CD4-positive, alpha-beta memory T cell (primary cell): ENCODE measurements at regions not wholly inside any gene's neighbourhood (a gene's known extent, or its start where the extent isn't known, plus 50 kb on each side); places are given as distances from the start of the nearest gene placed in this dataset.

Experiments
- CTCF ChIA-PET: fragments of 350-600 bp; sonication (Branson Sonifier 250); formaldehyde crosslinking; loops from one replicate; lab custom pipeline; 2021; ENCODE audit warnings: inconsistent platforms; ENCODE audit not compliant: partially characterized antibody; lab: Charles Lee
- POLR2A ChIA-PET: fragments of 350-600 bp; sonication (Branson Sonifier 250); formaldehyde crosslinking; loops from one replicate; lab custom pipeline; 2021; ENCODE audit not compliant: partially characterized antibody; lab: Charles Lee
- DNase-seq, 5 donors: peaks; one replicate each; pipeline versions ENCODE4 v3.0.0 to v3.0.0-alpha.2; 2020 to 2022; ENCODE audit warnings: mixed read lengths in 1 of 5
- H3K27ac ChIP-seq: one replicate; pipeline ENCODE4 v1.7.0; 2013; ENCODE audit warnings: low read depth, low read length
- H3K27me3 ChIP-seq: 2 replicates; pipeline ENCODE4 v1.7.0; 2013; ENCODE audit warnings: mild to moderate bottlenecking, low read length, moderate library complexity; ENCODE audit not compliant: insufficient read depth
- H3K36me3 ChIP-seq: 2 replicates; pipeline ENCODE4 v1.7.0; 2013; ENCODE audit warnings: mild to moderate bottlenecking, low read length, moderate library complexity; ENCODE audit not compliant: insufficient read depth
- H3K4me1 ChIP-seq: 2 replicates; pipeline ENCODE4 v1.7.0; 2013; ENCODE audit warnings: mild to moderate bottlenecking, low read length, moderate library complexity; ENCODE audit not compliant: insufficient read depth
- H3K4me3 ChIP-seq, 2 donors: one replicate each; pipeline ENCODE4 v1.7.0; 2013; ENCODE audit warnings: low read length in 2 of 2, mild to moderate bottlenecking in 1 of 2
- H3K9me3 ChIP-seq, 2 donors: one replicate each; pipeline ENCODE4 v1.7.0; 2013; ENCODE audit warnings: low read length in 2 of 2, control low read depth in 1 of 2; ENCODE audit not compliant: control insufficient read depth in 1 of 2
- H3K27ac Mint-ChIP-seq, 7 donors: one replicate each; pipeline ENCODE4 v1.8.0; 2020 to 2021; ENCODE audit warnings: mixed read lengths in 7 of 7, mild to moderate bottlenecking in 6 of 7, inconsistent platforms in 3 of 7, moderate library complexity in 3 of 7
- H3K27me3 Mint-ChIP-seq, 2 donors: one replicate each; pipeline ENCODE4 v1.8.0; 2020 to 2021; ENCODE audit warnings: mixed read lengths in 2 of 2
- H3K36me3 Mint-ChIP-seq, 2 donors: one replicate each; pipeline ENCODE4 v1.8.0; 2020 to 2021; ENCODE audit warnings: mixed read lengths in 2 of 2, inconsistent platforms in 1 of 2, mild to moderate bottlenecking in 1 of 2
- H3K4me1 Mint-ChIP-seq, 4 donors: one replicate each; pipeline ENCODE4 v1.8.0; 2020 to 2021; ENCODE audit warnings: mixed read lengths in 4 of 4, mild to moderate bottlenecking in 1 of 4
- H3K4me3 Mint-ChIP-seq, 8 donors: one replicate each; pipeline ENCODE4 v1.8.0; 2020 to 2021; ENCODE audit warnings: mixed read lengths in 8 of 8, mild to moderate bottlenecking in 7 of 8, moderate library complexity in 6 of 8, inconsistent platforms in 3 of 8
- H3K9me3 Mint-ChIP-seq, 8 donors: one replicate each; pipeline ENCODE4 v1.8.0; 2020 to 2021; ENCODE audit warnings: mixed read lengths in 8 of 8, mild to moderate bottlenecking in 5 of 8, inconsistent platforms in 3 of 8, moderate library complexity in 1 of 8
- intact Hi-C: fragments of 100-400 bp; cut with micrococcal nuclease; formaldehyde crosslinking; loops from one replicate; pipeline ENCODE4 v1.15.1; 2023

- Histone ChIP-seq H3K4me3 (no peak overlapping the region), H3K27ac (no peak overlapping the region), H3K9me3 (no peaks in the 10 kb centered on the region), H3K36me3 (no peaks in the 10 kb centered on the region), H3K27me3 (no peaks in the 10 kb centered on the region), H3K4me1 (no peaks in the 10 kb centered on the region)
- Mint-ChIP-seq H3K27me3 (no peaks in the 10 kb centered on the region), H3K36me3 (no peaks in the 10 kb centered on the region), H3K4me1 (no peaks in the 10 kb centered on the region), H3K4me3 (no peak overlapping the region), H3K9me3 (peaks cover 0 to 4% (median 0%) of the 10 kb centered on the region in 8 donors), H3K27ac (no peak overlapping the region)
- intact Hi-C loops = no loop called here
- POLR2A ChIA-PET = no interaction called here
- no peak for DNase-seq
- CTCF ChIA-PET = no interaction called here
These were observed 92.2 kb upstream of the MITF start for GRCh38 chr3:69647081-69647480.

- ChIA-PET CTCF (no interaction called here), POLR2A (no interaction called here)
- no peaks in the 10 kb centered on the region for H3K4me1 Mint-ChIP-seq
- H3K4me3 Mint-ChIP-seq = no peak overlapping the region
- intact Hi-C loops = no loop called here
- H3K9me3 Mint-ChIP-seq = peaks cover 0 to 4% (median 0%) of the 10 kb centered on the region in 8 donors
- no peaks in the 10 kb centered on the region for H3K27me3 Mint-ChIP-seq
- H3K9me3 ChIP-seq = no peaks in the 10 kb centered on the region
- no peak overlapping the region for H3K27ac Mint-ChIP-seq
- no peak for DNase-seq
- no peak overlapping the region for H3K27ac ChIP-seq
- no peaks in the 10 kb centered on the region for H3K36me3 Mint-ChIP-seq
- H3K27me3 ChIP-seq = no peaks in the 10 kb centered on the region
- H3K4me3 ChIP-seq = no peak overlapping the region
- no peaks in the 10 kb centered on the region for H3K36me3 ChIP-seq
- H3K4me1 ChIP-seq = no peaks in the 10 kb centered on the region
These were observed 92.8 kb upstream of the MITF start for GRCh38 chr3:69646287-69647067.

GRCh38 chr3:69642606-69643005 lies 96.7 kb upstream of the MITF start:
- H3K4me1 Mint-ChIP-seq = no peaks in the 10 kb centered on the region
- H3K9me3 ChIP-seq = no peaks in the 10 kb centered on the region
- H3K36me3 ChIP-seq = no peaks in the 10 kb centered on the region
- no peak overlapping the region for H3K4me3 Mint-ChIP-seq
- no peaks in the 10 kb centered on the region for H3K36me3 Mint-ChIP-seq
- no peak overlapping the region for H3K4me3 ChIP-seq
- H3K27ac Mint-ChIP-seq = no peak overlapping the region
- intact Hi-C loops = no loop called here
- no peaks in the 10 kb centered on the region for H3K27me3 ChIP-seq
- peaks cover 0 to 7% (median 3%) of the 10 kb centered on the region in 8 donors for H3K9me3 Mint-ChIP-seq
- POLR2A ChIA-PET = no interaction called here
- CTCF ChIA-PET = no interaction called here
- no peak overlapping the region for H3K27ac ChIP-seq
- H3K27me3 Mint-ChIP-seq = peaks cover 1 to 4% of the 10 kb centered on the region in 2 donors
- H3K4me1 ChIP-seq = no peaks in the 10 kb centered on the region
- no peak for DNase-seq

GRCh38 chr3:69639851-69640250 lies 99.4 kb upstream of the MITF start:
- ChIA-PET POLR2A (no interaction called here), CTCF (no interaction called here)
- intact Hi-C loops = no loop called here

GRCh38 chr3:69628951-69629350 lies 110.3 kb upstream of the MITF start:
- ChIA-PET CTCF (no interaction called here), POLR2A (no interaction called here)
- DNase-seq = no peak
- Mint-ChIP-seq H3K27me3 (no peaks in the 10 kb centered on the region), H3K27ac (no peak overlapping the region), H3K4me3 (no peak overlapping the region), H3K36me3 (no peaks in the 10 kb centered on the region), H3K4me1 (no peaks in the 10 kb centered on the region), H3K9me3 (peaks cover 4 to 51% (median 17%) of the 10 kb centered on the region in 8 donors)
- Histone ChIP-seq H3K27me3 (no peaks in the 10 kb centered on the region), H3K9me3 (no peaks in the 10 kb centered on the region), H3K27ac (no peak overlapping the region), H3K4me3 (no peak overlapping the region), H3K36me3 (no peaks in the 10 kb centered on the region), H3K4me1 (no peaks in the 10 kb centered on the region)
- intact Hi-C loops = no loop called here

More at GRCh38 chr3:69639851-69640250, 99.4 kb upstream of the MITF start:
- H3K4me1 Mint-ChIP-seq = no peaks in the 10 kb centered on the region
- peaks cover 1 to 4% of the 10 kb centered on the region in 2 donors for H3K27me3 Mint-ChIP-seq
- Histone ChIP-seq H3K9me3 (no peaks in the 10 kb centered on the region), H3K36me3 (no peaks in the 10 kb centered on the region), H3K4me1 (no peaks in the 10 kb centered on the region), H3K27ac (no peak overlapping the region), H3K4me3 (no peak overlapping the region), H3K27me3 (no peaks in the 10 kb centered on the region)
- no peak for DNase-seq
- no peaks in the 10 kb centered on the region for H3K36me3 Mint-ChIP-seq
- H3K4me3 Mint-ChIP-seq = no peak overlapping the region
- peaks cover 0 to 12% (median 4%) of the 10 kb centered on the region in 8 donors for H3K9me3 Mint-ChIP-seq
- H3K27ac Mint-ChIP-seq = no peak overlapping the region

GRCh38 chr3:69613286-69613685 lies 126.0 kb upstream of the MITF start:
- H3K9me3 Mint-ChIP-seq = peaks cover 0 to 12% (median 4%) of the 10 kb centered on the region in 8 donors
- H3K36me3 Mint-ChIP-seq = no peaks in the 10 kb centered on the region
- DNase-seq = no peak
- no peaks in the 10 kb centered on the region for H3K9me3 ChIP-seq
- H3K36me3 ChIP-seq = no peaks in the 10 kb centered on the region
- H3K4me3 Mint-ChIP-seq = no peak overlapping the region
- H3K4me1 ChIP-seq = no peaks in the 10 kb centered on the region
- no peaks in the 10 kb centered on the region for H3K27me3 ChIP-seq
- H3K27me3 Mint-ChIP-seq = peaks cover 0 to 1% of the 10 kb centered on the region in 2 donors
- H3K27ac Mint-ChIP-seq = no peak overlapping the region
- no peaks in the 10 kb centered on the region for H3K4me1 Mint-ChIP-seq
- intact Hi-C loops = no loop called here
- POLR2A ChIA-PET = no interaction called here
- no peak overlapping the region for H3K27ac ChIP-seq
- H3K4me3 ChIP-seq = no peak overlapping the region
- CTCF ChIA-PET = no interaction called here

GRCh38 chr3:69612791-69613190 lies 126.5 kb upstream of the MITF start:
- H3K36me3 Mint-ChIP-seq = no peaks in the 10 kb centered on the region
- ChIA-PET POLR2A (no interaction called here), CTCF (no interaction called here)
- Histone ChIP-seq H3K4me3 (no peak overlapping the region), H3K36me3 (no peaks in the 10 kb centered on the region), H3K9me3 (no peaks in the 10 kb centered on the region), H3K27me3 (no peaks in the 10 kb centered on the region), H3K4me1 (no peaks in the 10 kb centered on the region), H3K27ac (no peak overlapping the region)
- H3K4me3 Mint-ChIP-seq = no peak overlapping the region
- no peak overlapping the region for H3K27ac Mint-ChIP-seq
- peaks cover 0 to 1% of the 10 kb centered on the region in 2 donors for H3K27me3 Mint-ChIP-seq
- intact Hi-C loops = no loop called here
- H3K9me3 Mint-ChIP-seq = peaks cover 0 to 7% (median 3%) of the 10 kb centered on the region in 8 donors
- DNase-seq = no peak
- no peaks in the 10 kb centered on the region for H3K4me1 Mint-ChIP-seq
